ENCODE measurements at regions not wholly inside any gene's neighbourhood (a gene's known extent, or its start where the extent isn't known, plus 50 kb on each side); places are given as distances from the start of the nearest gene placed in this dataset.
"Not testable (repeated sequence)": the region's sequence is repeated elsewhere in the genome, so short reads cannot be mapped to it uniquely, and the experiment has no call there.

DNA sequence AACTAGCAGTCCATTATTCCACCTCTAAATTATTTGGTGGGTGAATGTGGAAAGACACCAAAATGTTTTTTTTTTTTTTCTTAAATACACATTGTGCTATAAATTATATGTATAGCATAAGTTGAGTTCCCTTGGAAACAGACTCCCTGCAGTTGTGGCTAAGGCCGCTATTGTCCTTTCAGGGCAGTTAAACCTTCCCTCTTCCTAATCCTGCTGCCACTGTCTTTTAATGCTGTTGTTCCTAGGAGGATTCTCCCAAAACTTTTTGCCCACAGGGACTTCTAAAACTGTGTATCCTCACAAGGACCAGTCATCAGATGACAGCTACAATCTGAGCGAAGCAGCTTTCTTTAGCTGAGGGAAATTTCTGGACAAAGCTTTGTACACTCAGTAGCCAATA lies 478.9 kb upstream of the CHORDC1 start:
- Histone ChIP-seq H3K4me3 (no peak overlapping the region), H3K9me3 (no peaks in the 10 kb centered on the region), H3K27me3 (replicated peaks; ENCODE audit: insufficient read depth) (no peaks in the 10 kb centered on the region), H3K36me3 (no peaks in the 10 kb centered on the region), H3K4me1 (ENCODE audit: control insufficient read depth in 1 of 2, low read depth in 2 of 2) (no peaks in the 10 kb centered on the region), H3K27ac (no peak overlapping the region)
- ATAC-seq (ENCODE audit: insufficient number of reproducible peaks, low FRiP score, low read depth), result no peak
- no peak for DNase-seq (ENCODE audit: low spot score)
- no peak for TF ChIP-seq CTCF (IDR thresholded peaks at IDR 0.05)

DNA sequence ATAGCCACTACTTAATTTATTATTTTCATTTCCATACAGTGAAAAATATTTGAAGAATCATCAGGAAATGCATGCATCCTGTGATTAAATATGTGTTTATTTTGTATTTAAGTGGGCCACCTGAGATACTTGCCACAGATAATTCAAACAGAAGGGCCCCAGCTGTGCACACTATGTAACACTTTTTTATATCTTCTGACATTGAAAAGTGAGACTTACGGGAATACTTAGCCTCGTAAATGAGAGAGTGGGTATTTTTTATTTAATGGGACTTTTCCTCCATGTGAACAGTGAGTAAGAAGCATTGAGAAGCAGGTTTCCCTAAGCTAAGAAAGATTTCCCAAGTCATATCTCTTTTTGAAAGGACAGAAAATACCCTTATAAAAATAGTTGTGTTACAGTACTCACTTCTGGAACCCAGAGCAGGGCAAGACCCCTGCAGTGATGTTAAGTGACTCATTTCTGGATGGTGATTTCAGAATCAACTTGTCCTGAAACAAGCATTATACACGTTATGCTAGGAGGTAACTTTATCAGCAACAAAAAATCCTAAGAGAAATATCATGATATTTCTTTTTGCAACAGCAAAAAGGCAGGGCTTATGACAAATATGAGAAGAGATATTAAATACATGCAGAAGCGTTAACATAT lies 478.1 kb upstream of the CHORDC1 start:
- Histone ChIP-seq H3K27ac (no peak overlapping the region), H3K4me1 (ENCODE audit: control insufficient read depth in 1 of 2, low read depth in 2 of 2) (no peaks in the 10 kb centered on the region), H3K4me3 (no peak overlapping the region), H3K36me3 (no peaks in the 10 kb centered on the region), H3K9me3 (no peaks in the 10 kb centered on the region), H3K27me3 (replicated peaks; ENCODE audit: insufficient read depth) (no peaks in the 10 kb centered on the region)
- TF ChIP-seq CTCF (IDR thresholded peaks at IDR 0.05), result no peak
- DNase-seq (ENCODE audit: low spot score) (no peak), ATAC-seq (ENCODE audit: insufficient number of reproducible peaks, low FRiP score, low read depth) (no peak)

DNA sequence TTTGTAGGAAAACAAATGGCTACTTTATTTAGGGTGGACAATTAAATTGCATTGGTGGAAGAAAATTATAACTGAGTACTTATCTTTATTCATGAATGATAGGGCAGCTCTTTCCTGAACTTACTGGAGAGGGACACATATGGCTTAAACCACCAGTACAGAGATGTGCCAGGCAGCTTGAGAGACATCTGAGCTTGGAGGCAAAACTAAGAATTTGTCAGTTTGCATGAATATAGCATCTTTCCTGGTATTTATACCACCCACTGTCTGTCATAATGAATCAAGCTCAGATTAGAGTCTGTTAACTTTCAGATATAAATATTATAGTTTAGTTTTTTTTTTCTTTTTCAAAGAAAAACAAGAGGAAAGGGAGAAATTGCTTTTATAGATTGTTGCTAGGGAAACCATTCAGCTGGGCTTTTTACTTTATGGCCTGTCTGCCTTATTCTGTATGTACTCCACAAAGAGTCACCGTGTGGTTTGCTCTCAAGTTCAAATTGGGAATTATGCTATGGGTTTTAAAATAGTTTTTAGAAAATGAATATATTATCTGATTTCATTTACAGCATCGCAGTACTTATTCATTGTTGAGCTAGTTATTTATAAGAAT lies 477.0 kb upstream of the CHORDC1 start:
- H3K9me3 ChIP-seq, result no peaks in the 10 kb centered on the region
- H3K36me3 ChIP-seq, result no peaks in the 10 kb centered on the region
- H3K4me1 ChIP-seq (ENCODE audit: control insufficient read depth in 1 of 2, low read depth in 2 of 2), result no peaks in the 10 kb centered on the region
- no peak for TF ChIP-seq CTCF (IDR thresholded peaks at IDR 0.05)
- DNase-seq (ENCODE audit: low spot score) (no peak), ATAC-seq (ENCODE audit: insufficient number of reproducible peaks, low FRiP score, low read depth) (no peak)
- H3K27me3 ChIP-seq (replicated peaks; ENCODE audit: insufficient read depth), result no peaks in the 10 kb centered on the region
- no peak overlapping the region for H3K4me3 ChIP-seq
- no peak overlapping the region for H3K27ac ChIP-seq

DNA sequence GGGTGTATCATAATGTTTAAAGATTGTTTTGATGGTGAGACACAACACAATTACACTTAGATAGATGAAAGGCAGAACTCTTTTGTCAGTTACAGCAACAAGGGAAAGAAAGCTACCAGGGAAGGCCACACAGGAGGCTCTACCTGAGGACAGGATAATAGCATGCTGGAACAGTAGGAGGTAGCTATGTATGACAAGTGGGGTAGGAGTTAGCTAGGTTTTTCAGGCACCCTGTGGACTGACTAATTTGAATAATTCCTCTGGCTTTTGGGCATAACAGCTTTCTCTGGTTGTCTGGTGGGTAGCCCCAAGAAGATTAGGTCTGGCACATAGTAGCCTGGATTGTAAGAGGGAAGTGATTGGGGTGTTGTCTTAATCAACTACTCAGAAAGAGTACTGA lies 475.4 kb upstream of the CHORDC1 start:
- ATAC-seq (ENCODE audit: insufficient number of reproducible peaks, low FRiP score, low read depth) (no peak), DNase-seq (ENCODE audit: low spot score) (no peak)
- Histone ChIP-seq H3K27me3 (replicated peaks; ENCODE audit: insufficient read depth) (no peaks in the 10 kb centered on the region), H3K4me3 (no peak overlapping the region), H3K36me3 (no peaks in the 10 kb centered on the region), H3K9me3 (no peaks in the 10 kb centered on the region), H3K27ac (no peak overlapping the region), H3K4me1 (ENCODE audit: control insufficient read depth in 1 of 2, low read depth in 2 of 2) (no peaks in the 10 kb centered on the region)
- TF ChIP-seq CTCF (IDR thresholded peaks at IDR 0.05), result no peak

GRCh38 chr11:90675496-90675895 lies 452.6 kb upstream of the CHORDC1 start:
- not testable (repeated sequence) for H3K4me1 ChIP-seq (ENCODE audit: control insufficient read depth in 1 of 2, low read depth in 2 of 2); ATAC-seq (ENCODE audit: insufficient number of reproducible peaks, low FRiP score, low read depth); H3K36me3 ChIP-seq; H3K9me3 ChIP-seq; H3K27me3 ChIP-seq (replicated peaks; ENCODE audit: insufficient read depth); H3K27ac ChIP-seq; H3K4me3 ChIP-seq; DNase-seq (ENCODE audit: low spot score)

- ATAC-seq (ENCODE audit: insufficient number of reproducible peaks, low FRiP score, low read depth) (no peak), DNase-seq (ENCODE audit: low spot score) (no peak)
- no peaks in the 10 kb centered on the region for H3K27me3 ChIP-seq (replicated peaks; ENCODE audit: insufficient read depth)
- H3K9me3 ChIP-seq, result no peaks in the 10 kb centered on the region
- no peak for TF ChIP-seq CTCF (IDR thresholded peaks at IDR 0.05)
- no peaks in the 10 kb centered on the region for H3K36me3 ChIP-seq
- H3K4me1 ChIP-seq (ENCODE audit: control insufficient read depth in 1 of 2, low read depth in 2 of 2), result no peaks in the 10 kb centered on the region
- no peak overlapping the region for H3K27ac ChIP-seq
- H3K4me3 ChIP-seq, result no peak overlapping the region
Observed at GRCh38 chr11:90669094-90669493, 446.2 kb upstream of the CHORDC1 start.
